Mesenchymal stem cell (in vitro differentiated cells and primary cell): ENCODE measurements at regions not wholly inside any gene's neighbourhood (a gene's known extent, or its start where the extent isn't known, plus 50 kb on each side); places are given as distances from the start of the nearest gene placed in this dataset.

Source experiments
- DNase-seq: peaks from one replicate; pipeline ENCODE4 v3.0.0-alpha.2; 2013
- H2AFZ ChIP-seq: one replicate; pipeline ENCODE4 v1.6.1; 2013; ENCODE audit warnings: low read depth, mild to moderate bottlenecking, control low read depth, inconsistent platforms, low read length, moderate library complexity
- H2AK5ac ChIP-seq: 2 replicates; pipeline ENCODE4 v1.6.1; 2013; ENCODE audit warnings: low read length, moderate library complexity, mild to moderate bottlenecking, inconsistent platforms; ENCODE audit not compliant: severe bottlenecking
- H2BK120ac ChIP-seq: one replicate; pipeline ENCODE4 v1.6.1; 2013; ENCODE audit warnings: low read depth, mild to moderate bottlenecking, inconsistent platforms, low read length, moderate library complexity
- H2BK12ac ChIP-seq, 2 experiments: one replicate each; pipeline ENCODE4 v1.6.1; 2013; ENCODE audit warnings: inconsistent platforms in 2 of 2, low read length in 2 of 2, mild to moderate bottlenecking in 2 of 2, moderate library complexity in 2 of 2, control low read depth in 1 of 2
- H2BK15ac ChIP-seq: one replicate; pipeline ENCODE4 v1.6.1; 2013; ENCODE audit warnings: mild to moderate bottlenecking, low read depth, inconsistent platforms; ENCODE audit not compliant: poor library complexity, severe bottlenecking
- H2BK5ac ChIP-seq: 2 replicates; pipeline ENCODE4 v1.6.1; 2013; ENCODE audit warnings: low read depth, mild to moderate bottlenecking, low read length, control low read depth, inconsistent platforms; ENCODE audit not compliant: poor library complexity, severe bottlenecking
- H3K14ac ChIP-seq, 2 experiments: one replicate each; pipeline ENCODE4 v1.6.1; 2013; ENCODE audit warnings: inconsistent platforms in 2 of 2, low read length in 2 of 2, control low read depth in 1 of 2, mild to moderate bottlenecking in 1 of 2, moderate library complexity in 1 of 2
- H3K18ac ChIP-seq, 2 experiments: one replicate each; pipeline ENCODE4 v1.6.1; 2013; ENCODE audit warnings: inconsistent platforms in 2 of 2, low read length in 2 of 2, control low read depth in 1 of 2, low read depth in 1 of 2, mild to moderate bottlenecking in 1 of 2
- H3K23ac ChIP-seq, 2 experiments: one replicate each; pipeline ENCODE4 v1.6.1; 2013; ENCODE audit warnings: inconsistent platforms in 2 of 2, low read length in 2 of 2, mild to moderate bottlenecking in 2 of 2, moderate library complexity in 2 of 2, control low read depth in 1 of 2
- H3K27ac ChIP-seq: 2 replicates; pipeline ENCODE4 v1.5.1; 2013; ENCODE audit warnings: mild to moderate bottlenecking, moderate library complexity, low read length, control low read depth, inconsistent platforms; ENCODE audit not compliant: poor library complexity, severe bottlenecking
- H3K27me3 ChIP-seq, 2 experiments: 2 replicates each; pipeline versions ENCODE4 v1.6.1 to v1.7.0; 2013; ENCODE audit warnings: low read length in 2 of 2, mild to moderate bottlenecking in 2 of 2, moderate library complexity in 2 of 2, control low read depth in 1 of 2, inconsistent platforms in 1 of 2; ENCODE audit not compliant: control insufficient read depth in 1 of 2, insufficient read depth in 1 of 2
- H3K36me3 ChIP-seq, 2 experiments: 2 replicates each; pipeline versions ENCODE4 v1.6.1 to v1.7.0; 2013; ENCODE audit warnings: low read length in 2 of 2, control low read depth in 1 of 2, inconsistent platforms in 1 of 2, low read depth in 1 of 2, mild to moderate bottlenecking in 1 of 2; ENCODE audit not compliant: insufficient read depth in 2 of 2, control insufficient read depth in 1 of 2
- H3K4ac ChIP-seq, 2 experiments: one replicate each; pipeline ENCODE4 v1.6.1; 2013; ENCODE audit warnings: inconsistent platforms in 2 of 2, low read length in 2 of 2, mild to moderate bottlenecking in 2 of 2, moderate library complexity in 2 of 2, control low read depth in 1 of 2, low read depth in 1 of 2
- H3K4me1 ChIP-seq: 2 replicates; pipeline ENCODE4 v1.6.1; 2013; ENCODE audit warnings: low read depth, low read length, control low read depth; ENCODE audit not compliant: control insufficient read depth, insufficient read depth
- H3K4me2 ChIP-seq: 2 replicates; pipeline ENCODE4 v1.6.1; 2013; ENCODE audit warnings: low read length, mild to moderate bottlenecking, inconsistent platforms; ENCODE audit not compliant: poor library complexity, severe bottlenecking
- H3K4me3 ChIP-seq, 2 experiments: 2 replicates each; pipeline versions ENCODE4 v1.5.1 to v1.7.0; 2013; ENCODE audit warnings: low read length in 2 of 2, mild to moderate bottlenecking in 2 of 2, control low read depth in 1 of 2, low read depth in 1 of 2; ENCODE audit not compliant: insufficient read depth in 1 of 2
- H3K79me1 ChIP-seq: replicated peaks from 2 replicates; pipeline ENCODE4 v1.6.1; 2013; ENCODE audit warnings: mild to moderate bottlenecking, control low read depth, low read length, inconsistent platforms; ENCODE audit not compliant: poor library complexity, severe bottlenecking
- H3K9ac ChIP-seq: 2 replicates; pipeline ENCODE4 v1.7.0; 2013; ENCODE audit warnings: mild to moderate bottlenecking, low read length, moderate library complexity
- H3K9me3 ChIP-seq: 2 replicates; pipeline ENCODE4 v1.7.0; 2013; ENCODE audit warnings: mild to moderate bottlenecking, low read length; ENCODE audit not compliant: control insufficient read depth
- H4K8ac ChIP-seq: one replicate; pipeline ENCODE4 v1.6.1; 2013; ENCODE audit warnings: inconsistent platforms, mild to moderate bottlenecking, low read length, moderate library complexity
- H4K91ac ChIP-seq: one replicate; pipeline ENCODE4 v1.6.1; 2013; ENCODE audit warnings: mild to moderate bottlenecking, low read length, inconsistent platforms
- WGBS: methylation state at CpG from one replicate; pipeline ENCODE4 v1.1.7; 2013; ENCODE audit warnings: mixed read lengths; 5-methylcytosine and 5-hydroxymethylcytosine counted together

- H3K18ac ChIP-seq, result no peak overlapping the region
- H3K36me3 ChIP-seq, result no peaks in the 10 kb centered on the region
- no peak overlapping the region for H3K4me2 ChIP-seq
- no peak overlapping the region for H2AK5ac ChIP-seq
- H3K4me1 ChIP-seq, result no peaks in the 10 kb centered on the region
- no peaks in the 10 kb centered on the region for H3K79me1 ChIP-seq
- H3K23ac ChIP-seq, result no peak overlapping the region
- no peak overlapping the region for H2BK15ac ChIP-seq
- no peak overlapping the region for H2BK120ac ChIP-seq
- no peak overlapping the region for H3K27ac ChIP-seq
- H3K27me3 ChIP-seq, result no peaks in the 10 kb centered on the region
- no peak overlapping the region for H3K14ac ChIP-seq
- no peak overlapping the region for H3K9ac ChIP-seq
- no peak overlapping the region for H2BK12ac ChIP-seq
- WGBS, result 94% methylated on average over 13 of the region's 13 CpGs
- no peak for DNase-seq
- H2BK5ac ChIP-seq, result no peak overlapping the region
- no peak overlapping the region for H3K4me3 ChIP-seq
- no peak overlapping the region for H3K4ac ChIP-seq
- H2AFZ ChIP-seq, result no peak overlapping the region
- no peak overlapping the region for H4K8ac ChIP-seq
- H3K9me3 ChIP-seq, result no peaks in the 10 kb centered on the region
- no peak overlapping the region for H4K91ac ChIP-seq
Measured at GRCh38 chr6:122082370-122082769, 317.1 kb upstream of the HSF2 start.

GRCh38 chr6:122092366-122092765 is 307.1 kb upstream of the HSF2 start:
- no peak overlapping the region for H2BK5ac ChIP-seq
- no peaks in the 10 kb centered on the region for H3K4me1 ChIP-seq
- H3K18ac ChIP-seq, result no peak overlapping the region
- H4K8ac ChIP-seq, result no peak overlapping the region
- no peak overlapping the region for H2AFZ ChIP-seq
- H3K14ac ChIP-seq, result no peak overlapping the region
- 92% methylated on average over 1 of the region's 1 CpG for WGBS
- no peak overlapping the region for H3K4ac ChIP-seq
- no peaks in the 10 kb centered on the region for H3K79me1 ChIP-seq
- no peaks in the 10 kb centered on the region for H3K27me3 ChIP-seq
- no peaks in the 10 kb centered on the region for H3K9me3 ChIP-seq
- H3K4me2 ChIP-seq, result no peak overlapping the region
- H3K9ac ChIP-seq, result no peak overlapping the region
- H3K36me3 ChIP-seq, result no peaks in the 10 kb centered on the region
- no peak overlapping the region for H3K27ac ChIP-seq
- H2BK15ac ChIP-seq, result no peak overlapping the region
- H3K4me3 ChIP-seq, result no peak overlapping the region
- H2AK5ac ChIP-seq, result no peak overlapping the region
- H4K91ac ChIP-seq, result no peak overlapping the region
- no peak overlapping the region for H2BK12ac ChIP-seq
- no peak overlapping the region for H3K23ac ChIP-seq
- DNase-seq, result no peak
- H2BK120ac ChIP-seq, result no peak overlapping the region

- Histone ChIP-seq H2BK15ac (no peak overlapping the region), H2AK5ac (no peak overlapping the region), H2BK12ac (no peak overlapping the region), H3K18ac (no peak overlapping the region), H3K27ac (no peak overlapping the region), H3K9ac (no peak overlapping the region), H3K79me1 (no peaks in the 10 kb centered on the region), H2AFZ (no peak overlapping the region), H3K4me3 (no peak overlapping the region), H4K8ac (no peak overlapping the region), H2BK120ac (no peak overlapping the region), H3K4me1 (no peaks in the 10 kb centered on the region), H3K23ac (no peak overlapping the region), H3K9me3 (no peaks in the 10 kb centered on the region), H3K27me3 (no peaks in the 10 kb centered on the region), H3K4ac (no peak overlapping the region), H3K36me3 (no peaks in the 10 kb centered on the region), H4K91ac (no peak overlapping the region), H3K4me2 (no peak overlapping the region), H3K14ac (no peak overlapping the region), H2BK5ac (no peak overlapping the region)
- WGBS, result 88% methylated on average over 3 of the region's 4 CpGs
- DNase-seq, result peak; percentile 0
Measured at GRCh38 chr6:122098201-122098678, 301.2 kb upstream of the HSF2 start.

- 86% methylated on average over 1 of the region's 3 CpGs for WGBS
- no peaks in the 10 kb centered on the region for H3K27me3 ChIP-seq
- no peak overlapping the region for H3K18ac ChIP-seq
- H3K27ac ChIP-seq, result no peak overlapping the region
- no peaks in the 10 kb centered on the region for H3K36me3 ChIP-seq
- H3K9ac ChIP-seq, result no peak overlapping the region
- H3K23ac ChIP-seq, result no peak overlapping the region
- no peak overlapping the region for H4K91ac ChIP-seq
- H2AK5ac ChIP-seq, result no peak overlapping the region
- H3K79me1 ChIP-seq, result no peaks in the 10 kb centered on the region
- H3K4me1 ChIP-seq, result no peaks in the 10 kb centered on the region
- DNase-seq, result no peak
- H2AFZ ChIP-seq, result no peak overlapping the region
- H2BK120ac ChIP-seq, result no peak overlapping the region
- H3K9me3 ChIP-seq, result no peaks in the 10 kb centered on the region
- H3K4me2 ChIP-seq, result no peak overlapping the region
- no peak overlapping the region for H2BK15ac ChIP-seq
- no peak overlapping the region for H4K8ac ChIP-seq
- no peak overlapping the region for H3K4ac ChIP-seq
- H3K14ac ChIP-seq, result no peak overlapping the region
- H2BK12ac ChIP-seq, result no peak overlapping the region
- no peak overlapping the region for H2BK5ac ChIP-seq
- H3K4me3 ChIP-seq, result no peak overlapping the region
Measured at GRCh38 chr6:122102026-122102425, 297.4 kb upstream of the HSF2 start.
